Tibial nerve (tissue), 4 donors: ENCODE measurements at regions not wholly inside any gene's neighbourhood (a gene's known extent, or its start where the extent isn't known, plus 50 kb on each side); places are given as distances from the start of the nearest gene placed in this dataset.

Experiments used
- DNase-seq, 2 donors: peaks; one replicate each; pipeline ENCODE4 v3.0.0-alpha.2; 2019; ENCODE audit warnings: low spot score in 2 of 2
- H3K27ac ChIP-seq, 4 donors: fragments of 200-600 bp; sonication (generic) in 3 of 4; one replicate each; pipeline ENCODE4 v1.5.1; 2017 to 2019; ENCODE audit warnings: mild to moderate bottlenecking in 1 of 4
- H3K27me3 ChIP-seq, 2 donors: fragments of 200-600 bp; sonication (generic) in 1 of 2; one replicate each; pipeline versions ENCODE4 v1.5.1 to v1.6.0; 2017 to 2019
- H3K36me3 ChIP-seq, 3 donors: fragments of 200-600 bp; sonication (generic); one replicate each; pipeline ENCODE4 v1.5.1; 2018 to 2019
- H3K4me1 ChIP-seq, 4 donors: fragments of 200-600 bp; sonication (generic) in 3 of 4; one replicate each; pipeline ENCODE4 v1.5.1; 2017 to 2019
- H3K4me3 ChIP-seq, 4 donors: fragments of 200-600 bp; sonication (generic) in 3 of 4; one replicate each; pipeline ENCODE4 v1.5.1; 2017 to 2019; ENCODE audit warnings: mild to moderate bottlenecking in 1 of 4, moderate library complexity in 1 of 4
- H3K9me3 ChIP-seq, 4 donors: fragments of 200-600 bp; sonication (generic) in 3 of 4; one replicate each; pipeline ENCODE4 v1.5.1; 2017 to 2019
- CTCF ChIP-seq, 5 experiments: fragments of 200-600 bp in 3 of 5; fragments of 450-650 bp in 2 of 5; sonication (generic) in 3 of 5; IDR thresholded peaks; one replicate each; pipeline ENCODE4 v1.5.1; 2016 to 2019; ENCODE audit warnings: antibody characterized with exemption in 5 of 5, mild to moderate bottlenecking in 3 of 5, moderate library complexity in 2 of 5
- EP300 ChIP-seq, 2 donors: sonication (generic); formaldehyde crosslinking; IDR thresholded peaks; one replicate each; pipeline ENCODE4 v1.6.1; 2017; ENCODE audit warnings: antibody characterized with exemption in 2 of 2, mild to moderate bottlenecking in 1 of 2
- POLR2A ChIP-seq, 2 donors: fragments of 450-650 bp; IDR thresholded peaks; one replicate each; pipeline ENCODE4 v1.6.1; 2017; ENCODE audit warnings: antibody characterized with exemption in 2 of 2, mild to moderate bottlenecking in 2 of 2, moderate library complexity in 2 of 2
- WGBS, 2 donors: methylation state at CpG; one replicate each; pipeline ENCODE4 v1.1.5; 2018; 5-methylcytosine and 5-hydroxymethylcytosine counted together

- Histone ChIP-seq H3K4me1 (no peaks in the 10 kb centered on the region), H3K9me3 (no peaks in the 10 kb centered on the region), H3K4me3 (no peak overlapping the region), H3K36me3 (no peaks in the 10 kb centered on the region), H3K27me3 (no peaks in the 10 kb centered on the region), H3K27ac (no peak overlapping the region)
- TF ChIP-seq EP300 (IDR thresholded peaks at IDR 0.05) (no peak), CTCF (IDR thresholded peaks at IDR 0.05) (no peak), POLR2A (IDR thresholded peaks at IDR 0.05) (no peak)
- DNase-seq = no peak
- 63 to 71% methylated on average over 2 of the region's 2 CpGs for WGBS, 2 donors
These were observed 134.1 kb upstream of the CITED2 start for GRCh38 chr6:139508576-139508975.

DNA sequence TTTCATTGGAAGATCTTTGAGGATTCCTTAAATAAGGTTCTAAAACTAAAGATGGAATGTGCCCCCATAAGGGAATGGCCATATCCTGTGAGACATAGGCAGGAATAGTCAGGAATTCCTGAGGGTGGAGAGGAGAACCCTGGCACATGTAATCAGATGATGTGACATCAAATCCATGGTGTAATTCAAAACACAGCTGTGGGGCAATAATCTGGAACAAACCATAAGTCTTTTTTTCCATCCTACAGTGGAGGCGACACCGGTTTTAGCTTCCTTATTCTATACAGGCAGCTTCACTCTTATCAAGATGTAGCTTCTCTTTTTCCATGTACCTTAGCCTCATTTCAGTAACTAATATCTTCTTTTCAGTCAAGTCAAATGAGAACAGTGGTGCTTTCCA, 133.6 kb upstream of the CITED2 start:
- Histone ChIP-seq H3K36me3 (no peaks in the 10 kb centered on the region), H3K27ac (no peak overlapping the region), H3K4me3 (no peak overlapping the region), H3K27me3 (no peaks in the 10 kb centered on the region), H3K9me3 (no peaks in the 10 kb centered on the region), H3K4me1 (no peaks in the 10 kb centered on the region)
- 75 to 80% methylated on average over 2 of the region's 2 CpGs for WGBS, 2 donors
- DNase-seq = no peak
- TF ChIP-seq EP300 (IDR thresholded peaks at IDR 0.05) = no peak
- no peak for TF ChIP-seq CTCF (IDR thresholded peaks at IDR 0.05)
- no peak for TF ChIP-seq POLR2A (IDR thresholded peaks at IDR 0.05)

- WGBS, 2 donors = 92 to 93% methylated on average over 1 of the region's 1 CpG
- Histone ChIP-seq H3K9me3 (no peaks in the 10 kb centered on the region), H3K4me3 (no peak overlapping the region), H3K4me1 (no peaks in the 10 kb centered on the region), H3K27ac (no peak overlapping the region), H3K36me3 (no peaks in the 10 kb centered on the region), H3K27me3 (no peaks in the 10 kb centered on the region)
- TF ChIP-seq EP300 (IDR thresholded peaks at IDR 0.05) (no peak), POLR2A (IDR thresholded peaks at IDR 0.05) (no peak), CTCF (IDR thresholded peaks at IDR 0.05) (no peak)
- no peak for DNase-seq
These were observed 126.5 kb upstream of the CITED2 start for GRCh38 chr6:139500977-139501376.

GRCh38 chr6:139498715-139499114, 124.3 kb upstream of the CITED2 start:
- Histone ChIP-seq H3K4me1 (no peaks in the 10 kb centered on the region), H3K27me3 (no peaks in the 10 kb centered on the region), H3K9me3 (no peaks in the 10 kb centered on the region), H3K4me3 (no peak overlapping the region), H3K36me3 (no peaks in the 10 kb centered on the region), H3K27ac (no peak overlapping the region)
- WGBS, 2 donors = 87 to 92% methylated on average over 2 of the region's 2 CpGs
- TF ChIP-seq EP300 (IDR thresholded peaks at IDR 0.05) = no peak
- TF ChIP-seq POLR2A (IDR thresholded peaks at IDR 0.05) = no peak
- DNase-seq = no peak

DNA sequence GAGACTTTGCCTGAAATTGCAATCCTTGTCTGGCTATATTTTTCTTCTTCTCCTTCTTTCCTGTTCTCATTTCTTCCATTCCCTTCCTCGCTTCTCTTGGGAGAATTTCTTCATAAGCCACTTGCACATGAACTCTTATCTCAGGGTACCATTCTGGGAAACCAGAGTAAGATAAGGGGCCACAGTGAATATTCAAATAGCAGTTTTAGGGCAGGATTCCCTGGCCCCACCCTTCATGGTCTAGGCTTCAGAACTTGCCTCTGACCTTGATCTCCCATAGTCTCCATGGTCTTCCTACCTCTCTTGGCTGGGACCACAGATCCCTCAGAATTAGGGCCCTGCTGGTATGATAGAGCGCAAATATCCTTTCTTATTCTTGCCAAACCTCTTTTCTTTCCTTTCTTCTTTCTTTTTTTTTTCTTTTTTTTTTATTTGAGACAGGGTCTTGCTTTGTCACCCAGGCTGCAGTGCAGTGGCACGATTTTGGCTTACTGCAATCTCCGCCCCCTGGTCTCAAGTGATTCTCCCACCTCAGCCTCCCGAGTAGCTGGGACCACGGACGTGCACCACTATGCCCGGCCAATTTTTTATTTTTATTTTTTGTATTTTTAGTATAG, 123.0 kb upstream of the CITED2 start:
- 92% methylated on average over 8 of the region's 8 CpGs for WGBS, 2 donors
- Histone ChIP-seq H3K36me3 (no peaks in the 10 kb centered on the region), H3K27ac (no peak overlapping the region), H3K9me3 (no peaks in the 10 kb centered on the region), H3K4me3 (no peak overlapping the region), H3K27me3 (no peaks in the 10 kb centered on the region), H3K4me1 (no peaks in the 10 kb centered on the region)
- no peak for DNase-seq
- TF ChIP-seq EP300 (IDR thresholded peaks at IDR 0.05) (no peak), POLR2A (IDR thresholded peaks at IDR 0.05) (no peak), CTCF (IDR thresholded peaks at IDR 0.05) (no peak)
